ENCODE measurements at regions not wholly inside any gene's neighbourhood (a gene's known extent, or its start where the extent isn't known, plus 50 kb on each side); places are given as distances from the start of the nearest gene placed in this dataset.

DNA sequence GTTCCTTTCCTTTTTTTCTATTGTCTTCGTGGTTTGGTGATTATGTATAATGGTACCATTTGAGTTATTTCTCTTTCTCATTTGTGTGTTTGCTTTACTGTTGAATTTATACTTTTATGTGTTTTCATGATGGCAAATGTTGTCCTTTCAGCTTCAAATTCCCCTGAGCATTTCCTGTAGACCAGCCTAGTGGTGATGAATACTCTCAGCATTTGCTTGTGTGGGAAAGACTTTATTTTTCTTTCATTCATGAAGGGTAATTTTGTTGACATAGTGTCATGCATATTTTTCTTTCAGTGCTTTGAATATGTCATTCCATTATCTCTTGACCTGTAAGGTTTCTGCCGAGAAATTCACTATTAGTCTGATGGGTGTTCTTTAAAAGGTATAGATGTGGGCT, 166.6 kb upstream of the GORAB start:
- Histone ChIP-seq H3K36me3 (ENCODE audit: control insufficient read depth, insufficient read depth, low read length) (no peaks in the 10 kb centered on the region), H3K27me3 (ENCODE audit: control insufficient read depth, insufficient read depth, low read length) (no peaks in the 10 kb centered on the region), H3K27ac (ENCODE audit: low read depth, low read length) (no peak overlapping the region), H3K4me3 (ENCODE audit: low read depth, low read length) (no peak overlapping the region), H3K4me1 (ENCODE audit: control insufficient read depth, insufficient read depth, low read length) (no peaks in the 10 kb centered on the region), H3K9me3 (ENCODE audit: control insufficient read depth, insufficient read depth, low read length) (no peaks in the 10 kb centered on the region)
- DNase-seq (ENCODE audit: low read depth in 4 of 6, low spot score in 6 of 6), result no peak
- no CpG with 5 or more reads among the region's 2 CpGs for WGBS (ENCODE audit: insufficient coverage)

DNA sequence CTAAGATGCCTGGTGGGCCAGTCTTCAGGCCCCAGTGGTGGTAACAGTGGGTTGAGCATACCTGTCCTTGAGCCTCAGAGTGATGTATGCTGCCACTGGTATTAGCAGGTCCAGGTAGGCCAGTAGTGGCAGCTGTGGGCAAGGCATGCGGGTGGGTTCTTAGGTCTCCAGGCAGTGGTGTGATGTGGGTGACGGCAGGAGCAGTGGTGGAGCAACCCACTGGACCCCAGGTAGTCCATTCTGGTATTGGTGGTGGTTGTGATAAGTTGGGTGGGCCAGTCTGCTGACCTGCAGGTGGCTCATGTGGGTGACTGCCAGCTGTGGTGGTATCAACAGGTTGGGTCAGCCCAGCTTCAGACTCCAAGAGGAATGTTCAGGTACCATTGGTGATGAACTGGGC, 165.0 kb upstream of the GORAB start:
- DNase-seq (ENCODE audit: low read depth in 4 of 6, low spot score in 6 of 6), result no peak
- Histone ChIP-seq H3K9me3 (ENCODE audit: control insufficient read depth, insufficient read depth, low read length) (no peaks in the 10 kb centered on the region), H3K27me3 (ENCODE audit: control insufficient read depth, insufficient read depth, low read length) (no peaks in the 10 kb centered on the region), H3K4me3 (ENCODE audit: low read depth, low read length) (no peak overlapping the region), H3K36me3 (ENCODE audit: control insufficient read depth, insufficient read depth, low read length) (no peaks in the 10 kb centered on the region), H3K27ac (ENCODE audit: low read depth, low read length) (no peak overlapping the region), H3K4me1 (ENCODE audit: control insufficient read depth, insufficient read depth, low read length) (no peaks in the 10 kb centered on the region)
- WGBS (ENCODE audit: insufficient coverage), result 100% methylated on average over 2 of the region's 2 CpGs

DNA sequence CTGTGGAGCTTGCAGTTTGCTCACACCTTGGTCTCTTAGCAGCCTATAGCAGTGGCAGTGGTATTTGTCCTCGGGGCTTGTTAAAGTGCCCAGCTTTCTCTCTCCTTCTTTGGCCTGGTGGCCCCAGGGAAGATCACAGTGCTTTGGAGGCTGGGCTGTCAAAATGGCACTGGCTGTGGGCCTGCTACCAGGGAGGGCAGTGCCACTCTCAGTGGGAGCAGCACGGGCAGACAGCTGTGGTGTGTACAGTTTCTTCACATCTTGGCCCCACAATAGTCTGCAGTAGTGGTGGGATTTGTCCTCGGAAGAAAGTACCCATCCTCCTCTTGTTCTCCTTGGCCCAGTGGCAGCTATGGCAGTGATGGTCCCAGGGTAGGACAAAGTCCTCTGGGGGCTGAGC, 164.4 kb upstream of the GORAB start:
- WGBS (ENCODE audit: insufficient coverage), result 84% methylated on average over 3 of the region's 3 CpGs
- Histone ChIP-seq H3K36me3 (ENCODE audit: control insufficient read depth, insufficient read depth, low read length) (no peaks in the 10 kb centered on the region), H3K27ac (ENCODE audit: low read depth, low read length) (no peak overlapping the region), H3K9me3 (ENCODE audit: control insufficient read depth, insufficient read depth, low read length) (no peaks in the 10 kb centered on the region), H3K4me1 (ENCODE audit: control insufficient read depth, insufficient read depth, low read length) (no peaks in the 10 kb centered on the region), H3K27me3 (ENCODE audit: control insufficient read depth, insufficient read depth, low read length) (no peaks in the 10 kb centered on the region), H3K4me3 (ENCODE audit: low read depth, low read length) (no peak overlapping the region)
- DNase-seq (ENCODE audit: low read depth in 4 of 6, low spot score in 6 of 6), result no peak

DNA sequence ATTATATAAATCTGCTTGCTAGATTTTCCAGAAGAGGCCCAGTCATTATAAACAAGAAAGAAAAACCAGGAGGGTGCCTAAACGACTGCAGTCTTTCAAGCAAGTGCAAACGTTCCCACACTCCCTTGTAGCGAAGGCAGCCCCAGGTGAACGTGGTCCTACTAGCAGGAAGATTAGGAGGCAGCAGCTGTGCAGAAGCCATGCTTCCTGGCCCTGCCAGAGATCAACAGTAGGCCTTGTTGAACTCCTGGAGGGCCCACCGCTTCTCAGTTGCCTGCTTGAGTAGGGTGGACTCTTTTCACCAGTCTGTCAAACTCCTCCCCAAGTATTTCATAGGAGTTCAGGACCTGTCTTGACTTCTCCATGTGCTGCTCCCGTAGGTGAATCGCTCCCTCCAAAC, 163.0 kb upstream of the GORAB start:
- H3K36me3 ChIP-seq (ENCODE audit: control insufficient read depth, insufficient read depth, low read length), result no peaks in the 10 kb centered on the region
- H3K9me3 ChIP-seq (ENCODE audit: control insufficient read depth, insufficient read depth, low read length), result no peaks in the 10 kb centered on the region
- no peak overlapping the region for H3K4me3 ChIP-seq (ENCODE audit: low read depth, low read length)
- WGBS (ENCODE audit: insufficient coverage), result 72% methylated on average over 7 of the region's 7 CpGs
- H3K27ac ChIP-seq (ENCODE audit: low read depth, low read length), result no peak overlapping the region
- no peak for DNase-seq (ENCODE audit: low read depth in 4 of 6, low spot score in 6 of 6)
- no peaks in the 10 kb centered on the region for H3K4me1 ChIP-seq (ENCODE audit: control insufficient read depth, insufficient read depth, low read length)
- no peaks in the 10 kb centered on the region for H3K27me3 ChIP-seq (ENCODE audit: control insufficient read depth, insufficient read depth, low read length)

- DNase-seq (ENCODE audit: low read depth in 4 of 6, low spot score in 6 of 6), result no peak
- H3K4me1 ChIP-seq (ENCODE audit: control insufficient read depth, insufficient read depth, low read length), result no peaks in the 10 kb centered on the region
- no peak overlapping the region for H3K4me3 ChIP-seq (ENCODE audit: low read depth, low read length)
- no peak overlapping the region for H3K27ac ChIP-seq (ENCODE audit: low read depth, low read length)
- H3K36me3 ChIP-seq (ENCODE audit: control insufficient read depth, insufficient read depth, low read length), result no peaks in the 10 kb centered on the region
- no peaks in the 10 kb centered on the region for H3K9me3 ChIP-seq (ENCODE audit: control insufficient read depth, insufficient read depth, low read length)
- WGBS (ENCODE audit: insufficient coverage), result 96% methylated on average over 4 of the region's 4 CpGs
- no peaks in the 10 kb centered on the region for H3K27me3 ChIP-seq (ENCODE audit: control insufficient read depth, insufficient read depth, low read length)
These were observed 162.5 kb upstream of the GORAB start for GRCh38 chr1:170369417-170369816.

DNA sequence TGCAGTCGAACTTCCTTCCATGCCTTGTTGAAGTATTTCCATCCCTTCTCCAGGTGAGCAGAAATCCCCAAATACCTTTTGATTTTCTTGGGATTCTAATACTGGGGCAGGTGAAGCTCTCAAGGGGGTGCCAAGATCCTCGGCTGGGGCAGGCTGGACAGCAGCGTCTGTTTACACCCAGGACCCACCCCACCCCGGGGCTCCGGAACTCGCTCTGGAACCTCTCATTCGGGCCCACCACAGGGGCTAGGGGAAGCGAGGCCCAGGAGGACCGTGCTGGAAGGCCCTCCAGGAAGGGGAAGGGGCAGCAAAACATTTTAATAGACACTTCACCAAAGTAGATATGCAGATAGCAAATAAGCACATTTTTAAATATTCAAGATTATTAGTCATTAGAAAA, 161.9 kb upstream of the GORAB start:
- Histone ChIP-seq H3K36me3 (ENCODE audit: control insufficient read depth, insufficient read depth, low read length) (no peaks in the 10 kb centered on the region), H3K27ac (ENCODE audit: low read depth, low read length) (no peak overlapping the region), H3K9me3 (ENCODE audit: control insufficient read depth, insufficient read depth, low read length) (no peaks in the 10 kb centered on the region), H3K4me3 (ENCODE audit: low read depth, low read length) (no peak overlapping the region), H3K4me1 (ENCODE audit: control insufficient read depth, insufficient read depth, low read length) (no peaks in the 10 kb centered on the region), H3K27me3 (ENCODE audit: control insufficient read depth, insufficient read depth, low read length) (no peaks in the 10 kb centered on the region)
- WGBS (ENCODE audit: insufficient coverage), result 70% methylated on average over 2 of the region's 9 CpGs
- no peak for DNase-seq (ENCODE audit: low read depth in 4 of 6, low spot score in 6 of 6)

- no peak for DNase-seq (ENCODE audit: low read depth in 4 of 6, low spot score in 6 of 6)
- WGBS (ENCODE audit: insufficient coverage), result 40% methylated on average over 1 of the region's 3 CpGs
- Histone ChIP-seq H3K27ac (ENCODE audit: low read depth, low read length) (no peak overlapping the region), H3K4me3 (ENCODE audit: low read depth, low read length) (no peak overlapping the region), H3K27me3 (ENCODE audit: control insufficient read depth, insufficient read depth, low read length) (no peaks in the 10 kb centered on the region), H3K36me3 (ENCODE audit: control insufficient read depth, insufficient read depth, low read length) (no peaks in the 10 kb centered on the region), H3K4me1 (ENCODE audit: control insufficient read depth, insufficient read depth, low read length) (no peaks in the 10 kb centered on the region), H3K9me3 (ENCODE audit: control insufficient read depth, insufficient read depth, low read length) (no peaks in the 10 kb centered on the region)
These were observed 156.8 kb upstream of the GORAB start for GRCh38 chr1:170375082-170375723.

GRCh38 chr1:170376801-170377385, 155.1 kb upstream of the GORAB start:
- H3K27ac ChIP-seq (ENCODE audit: low read depth, low read length), result no peak overlapping the region
- DNase-seq (ENCODE audit: low read depth in 4 of 6, low spot score in 6 of 6), result no peak

DNA sequence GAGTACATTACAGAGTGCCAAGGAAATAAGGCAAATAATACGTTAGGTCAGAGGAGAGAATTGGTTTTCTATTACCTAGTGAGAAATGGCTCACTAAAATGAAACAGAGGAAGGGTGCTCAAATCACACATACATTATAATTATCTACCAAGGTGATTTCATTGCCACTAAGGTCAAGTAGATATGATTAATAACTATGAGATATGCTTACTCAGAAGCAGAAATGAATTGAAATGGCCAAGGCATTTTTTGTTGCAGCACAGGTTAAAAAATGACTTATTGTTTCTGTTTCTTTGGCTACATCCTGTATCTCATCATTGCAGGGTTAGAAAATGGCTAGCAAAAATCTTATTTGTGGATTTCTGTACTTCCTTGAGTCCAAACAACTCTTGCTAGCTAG, 154.5 kb upstream of the GORAB start:
- WGBS (ENCODE audit: insufficient coverage), result no CpG with 5 or more reads among the region's 1 CpG
- Histone ChIP-seq H3K4me1 (ENCODE audit: control insufficient read depth, insufficient read depth, low read length) (no peaks in the 10 kb centered on the region), H3K27ac (ENCODE audit: low read depth, low read length) (no peak overlapping the region), H3K27me3 (ENCODE audit: control insufficient read depth, insufficient read depth, low read length) (no peaks in the 10 kb centered on the region), H3K4me3 (ENCODE audit: low read depth, low read length) (no peak overlapping the region), H3K9me3 (ENCODE audit: control insufficient read depth, insufficient read depth, low read length) (no peaks in the 10 kb centered on the region), H3K36me3 (ENCODE audit: control insufficient read depth, insufficient read depth, low read length) (no peaks in the 10 kb centered on the region)
- DNase-seq (ENCODE audit: low read depth in 4 of 6, low spot score in 6 of 6), result no peak

More at GRCh38 chr1:170376801-170377385, 155.1 kb upstream of the GORAB start:
- Histone ChIP-seq H3K27me3 (ENCODE audit: control insufficient read depth, insufficient read depth, low read length) (no peaks in the 10 kb centered on the region), H3K4me3 (ENCODE audit: low read depth, low read length) (no peak overlapping the region), H3K36me3 (ENCODE audit: control insufficient read depth, insufficient read depth, low read length) (no peaks in the 10 kb centered on the region), H3K4me1 (ENCODE audit: control insufficient read depth, insufficient read depth, low read length) (no peaks in the 10 kb centered on the region), H3K9me3 (ENCODE audit: control insufficient read depth, insufficient read depth, low read length) (no peaks in the 10 kb centered on the region)
- WGBS (ENCODE audit: insufficient coverage), result no CpG with 5 or more reads among the region's 1 CpG

DNA sequence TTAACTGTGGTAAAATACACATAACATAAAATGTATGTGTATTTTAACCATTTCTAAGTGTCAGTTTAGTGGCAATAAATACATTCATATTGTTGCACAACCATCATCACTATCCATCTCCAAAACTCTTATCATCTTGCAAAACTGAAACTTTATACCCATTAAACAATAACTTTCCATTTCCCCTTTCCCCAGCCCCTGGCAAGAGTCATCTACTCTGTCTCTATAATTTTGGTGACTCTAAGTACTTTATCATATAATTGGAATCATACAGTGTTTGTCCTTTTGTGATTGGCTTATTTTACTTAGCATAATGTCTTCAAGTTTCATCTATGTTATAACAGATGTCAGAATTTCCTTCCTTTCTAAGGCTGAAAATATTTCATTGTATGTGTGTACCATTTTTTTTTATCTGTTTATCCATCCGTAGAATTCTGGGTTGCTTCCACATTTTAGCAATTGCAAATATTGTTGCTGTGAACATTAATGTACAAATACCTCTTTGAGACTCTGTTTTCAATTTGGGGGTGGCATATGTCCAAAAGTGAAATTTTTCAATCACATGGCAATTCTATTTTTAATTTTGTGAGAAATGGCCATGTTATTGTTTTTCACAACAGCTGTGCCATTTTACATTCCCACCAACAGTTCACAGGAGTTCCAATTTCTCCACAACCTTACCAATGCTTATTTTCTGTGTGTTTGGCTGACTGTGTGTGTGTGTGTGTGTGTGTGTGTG, 153.9 kb upstream of the GORAB start:
- H3K9me3 ChIP-seq (ENCODE audit: control insufficient read depth, insufficient read depth, low read length), result no peaks in the 10 kb centered on the region
- H3K27me3 ChIP-seq (ENCODE audit: control insufficient read depth, insufficient read depth, low read length), result no peaks in the 10 kb centered on the region
- no peak overlapping the region for H3K4me3 ChIP-seq (ENCODE audit: low read depth, low read length)
- H3K36me3 ChIP-seq (ENCODE audit: control insufficient read depth, insufficient read depth, low read length), result no peaks in the 10 kb centered on the region
- no CpG with 5 or more reads among the region's 1 CpG for WGBS (ENCODE audit: insufficient coverage)
- H3K4me1 ChIP-seq (ENCODE audit: control insufficient read depth, insufficient read depth, low read length), result no peaks in the 10 kb centered on the region
- H3K27ac ChIP-seq (ENCODE audit: low read depth, low read length), result no peak overlapping the region
- DNase-seq (ENCODE audit: low read depth in 4 of 6, low spot score in 6 of 6), result peak in 1 of 6 donors; percentile 9
